ENCODE measurements at regions not wholly inside any gene's neighbourhood (a gene's known extent, or its start where the extent isn't known, plus 50 kb on each side); places are given as distances from the start of the nearest gene placed in this dataset.
A peak's percentile ranks its signal among the peaks of the same experiment; 100 is the strongest.
"Not testable (repeated sequence)": the region's sequence is repeated elsewhere in the genome, so short reads cannot be mapped to it uniquely, and the experiment has no call there.

DNA sequence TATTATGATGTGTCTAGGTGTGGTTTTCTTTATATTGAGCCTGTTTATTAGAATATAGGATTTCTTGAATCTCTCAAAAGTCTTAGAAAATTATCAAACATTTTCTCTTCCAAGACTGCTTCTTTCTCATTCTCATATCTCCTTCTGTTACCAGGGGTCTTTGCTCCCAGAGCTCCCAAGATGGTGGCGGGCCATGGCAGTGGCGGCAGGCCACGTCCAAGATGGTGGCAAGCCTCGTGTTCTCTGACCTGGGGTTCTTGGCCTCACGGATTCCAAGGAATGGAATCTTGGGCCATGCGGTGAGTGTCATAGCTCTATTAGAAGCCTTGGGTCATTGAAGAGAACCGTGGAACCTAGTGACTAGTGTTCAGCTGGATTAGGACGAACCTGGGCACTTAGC is 248.9 kb downstream of the SMARCA2 start:
- Mint-ChIP-seq H3K36me3 (no peaks in the 10 kb centered on the region), H3K27ac (no peak overlapping the region), H3K27me3 (ENCODE audit: low read depth in 3 of 3) (peaks cover 2 to 7% (median 3%) of the 10 kb centered on the region in 3 donors), H3K9me3 (peaks cover 0 to 2% (median 0%) of the 10 kb centered on the region in 6 donors), H3K4me1 (peaks cover 2% of the 10 kb centered on the region in 2 donors), H3K4me3 (no peak overlapping the region)
- DNase-seq, result no peak

DNA sequence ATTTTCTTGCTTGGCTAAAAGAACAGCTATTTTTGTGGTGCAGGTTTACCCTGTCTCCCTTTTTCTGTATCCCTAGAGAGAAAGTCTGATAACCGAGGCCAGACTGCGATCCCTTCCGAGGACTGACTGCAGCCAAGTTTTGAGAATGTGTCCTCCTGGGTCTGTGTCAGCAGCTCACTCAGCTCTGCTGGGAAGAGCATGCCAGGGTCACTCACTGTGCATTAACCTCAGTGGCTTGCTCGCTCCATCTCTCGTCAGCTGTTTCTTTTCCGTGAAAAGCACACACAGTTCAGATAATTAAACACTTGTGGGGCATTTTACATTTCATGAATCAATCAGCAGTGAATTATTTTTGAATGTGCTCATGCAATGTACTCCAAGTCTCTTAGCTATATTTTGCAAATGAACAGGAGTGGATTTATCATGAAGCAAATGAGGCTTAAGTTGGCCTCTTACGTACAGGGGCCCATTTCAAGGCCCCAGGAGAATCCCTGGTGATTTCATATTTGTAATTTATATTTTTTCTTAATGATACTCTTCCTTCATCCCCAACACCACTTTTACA is 252.1 kb downstream of the SMARCA2 start:
- H3K36me3 Mint-ChIP-seq, result no peaks in the 10 kb centered on the region

DNA sequence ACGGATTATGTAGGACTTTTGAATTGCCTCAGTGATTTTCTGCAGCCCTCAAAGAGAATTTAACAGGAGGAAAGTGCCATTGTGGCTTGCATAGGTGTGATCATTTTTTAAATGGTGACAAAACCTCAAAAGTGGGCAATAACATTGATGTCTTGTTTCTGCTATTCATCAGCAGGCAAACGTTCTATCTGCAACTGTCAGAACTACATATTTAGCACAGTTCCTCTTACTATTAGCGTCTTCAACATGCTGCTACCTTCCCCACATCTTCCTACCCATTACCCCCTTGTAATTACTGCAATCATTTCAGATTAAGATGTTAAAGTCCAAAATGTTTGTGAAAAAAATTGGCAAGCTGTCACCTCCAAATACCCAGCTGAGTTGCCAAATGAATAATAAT is 254.6 kb downstream of the SMARCA2 start:
- no peaks in the 10 kb centered on the region for H3K36me3 Mint-ChIP-seq
- no peak overlapping the region for H3K27ac Mint-ChIP-seq
- no peak overlapping the region for H3K4me3 Mint-ChIP-seq

More for the DNA sequence above, 252.1 kb downstream of the SMARCA2 start:
- Mint-ChIP-seq H3K9me3 (peaks cover 0 to 2% (median 0%) of the 10 kb centered on the region in 6 donors), H3K27ac (no peak overlapping the region), H3K4me1 (peaks cover 17 to 23% of the 10 kb centered on the region in 2 donors), H3K27me3 (ENCODE audit: low read depth in 3 of 3) (peaks cover 0 to 11% (median 3%) of the 10 kb centered on the region in 3 donors), H3K4me3 (no peak overlapping the region)
- DNase-seq, result no peak

DNA sequence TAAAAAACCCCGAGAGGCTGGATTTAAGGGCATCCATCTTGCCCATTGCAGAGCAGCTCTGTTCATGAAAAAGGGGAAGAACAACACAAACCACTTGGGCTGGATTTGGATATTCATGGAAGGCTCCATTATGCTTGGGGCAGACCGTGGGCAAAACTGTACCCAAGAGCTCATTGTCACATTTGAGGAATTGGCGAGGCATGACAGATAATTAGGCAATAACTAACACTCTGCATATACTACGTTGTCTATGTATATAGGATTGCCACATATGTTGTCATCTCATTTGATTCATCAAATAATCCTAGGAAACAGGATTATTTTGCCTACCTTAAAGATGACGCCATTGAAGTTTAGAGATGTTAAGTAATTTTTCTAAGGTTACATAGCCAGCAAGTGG is 255.4 kb downstream of the SMARCA2 start:
- peaks cover 0 to 2% (median 0%) of the 10 kb centered on the region in 6 donors for H3K9me3 Mint-ChIP-seq
- DNase-seq, result no peak
- peak overlapping the region in 1 of 5 donors; percentile 1 for H3K4me3 Mint-ChIP-seq
- peaks cover 1 to 14% (median 4%) of the 10 kb centered on the region in 3 donors for H3K27me3 Mint-ChIP-seq (ENCODE audit: low read depth in 3 of 3)
- no peak overlapping the region for H3K27ac Mint-ChIP-seq
- peaks cover 17 to 23% of the 10 kb centered on the region in 2 donors for H3K4me1 Mint-ChIP-seq
- no peaks in the 10 kb centered on the region for H3K36me3 Mint-ChIP-seq

More for the DNA sequence above, 254.6 kb downstream of the SMARCA2 start:
- H3K27me3 Mint-ChIP-seq (ENCODE audit: low read depth in 3 of 3), result peaks cover 1 to 14% (median 4%) of the 10 kb centered on the region in 3 donors
- H3K4me1 Mint-ChIP-seq, result peaks cover 17 to 23% of the 10 kb centered on the region in 2 donors
- no peak for DNase-seq
- H3K9me3 Mint-ChIP-seq, result peaks cover 0 to 2% (median 0%) of the 10 kb centered on the region in 6 donors

DNA sequence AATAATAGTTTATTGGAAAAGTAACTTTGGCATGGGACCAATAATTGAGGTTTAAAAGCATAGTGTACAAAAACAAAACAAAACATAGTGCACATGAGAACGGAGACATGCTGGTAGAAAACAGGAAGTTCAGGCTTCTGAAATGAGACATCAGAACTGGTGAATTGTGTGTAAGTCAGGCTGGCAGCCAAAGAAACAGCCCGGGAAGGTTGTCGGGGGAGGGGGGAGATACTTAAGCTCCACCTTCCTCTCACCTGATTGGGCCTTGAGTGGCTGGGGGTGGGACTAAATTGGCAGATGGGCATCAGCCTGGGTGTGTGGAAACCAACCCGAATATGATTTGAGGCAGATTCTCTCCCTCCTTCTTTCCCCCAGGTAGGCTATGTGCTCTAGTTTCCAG is 256.3 kb downstream of the SMARCA2 start:
- no peak for DNase-seq
- H3K27me3 Mint-ChIP-seq (ENCODE audit: low read depth in 3 of 3), result peaks cover 1 to 15% (median 4%) of the 10 kb centered on the region in 3 donors
- no peak overlapping the region for H3K4me3 Mint-ChIP-seq
- H3K9me3 Mint-ChIP-seq, result peaks cover 0 to 4% (median 0%) of the 10 kb centered on the region in 6 donors
- H3K27ac Mint-ChIP-seq, result peak overlapping the region in 1 of 6 donors; percentile 56
- peaks cover 17 to 23% of the 10 kb centered on the region in 2 donors for H3K4me1 Mint-ChIP-seq
- H3K36me3 Mint-ChIP-seq, result no peaks in the 10 kb centered on the region

DNA sequence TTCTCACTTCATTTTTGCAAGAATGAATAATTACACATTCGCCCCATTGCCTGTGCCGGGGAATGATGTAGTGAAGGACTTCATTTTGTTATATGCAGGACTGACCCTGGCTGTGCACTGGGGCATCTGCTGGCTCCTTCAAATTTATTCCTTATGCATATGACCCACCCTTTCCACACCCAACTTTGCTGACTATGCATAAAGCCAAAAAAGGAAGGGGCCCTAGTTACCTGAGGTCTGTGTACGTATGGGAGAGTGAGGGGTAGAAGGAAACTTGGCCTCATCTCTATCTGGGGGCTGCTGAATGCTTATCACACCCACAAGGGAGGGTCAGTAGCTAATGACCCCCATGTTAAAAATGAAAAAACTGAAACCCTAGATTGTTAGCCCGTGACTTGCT is 259.6 kb downstream of the SMARCA2 start:
- peaks cover 0 to 1% (median 0%) of the 10 kb centered on the region in 6 donors for H3K9me3 Mint-ChIP-seq

DNA sequence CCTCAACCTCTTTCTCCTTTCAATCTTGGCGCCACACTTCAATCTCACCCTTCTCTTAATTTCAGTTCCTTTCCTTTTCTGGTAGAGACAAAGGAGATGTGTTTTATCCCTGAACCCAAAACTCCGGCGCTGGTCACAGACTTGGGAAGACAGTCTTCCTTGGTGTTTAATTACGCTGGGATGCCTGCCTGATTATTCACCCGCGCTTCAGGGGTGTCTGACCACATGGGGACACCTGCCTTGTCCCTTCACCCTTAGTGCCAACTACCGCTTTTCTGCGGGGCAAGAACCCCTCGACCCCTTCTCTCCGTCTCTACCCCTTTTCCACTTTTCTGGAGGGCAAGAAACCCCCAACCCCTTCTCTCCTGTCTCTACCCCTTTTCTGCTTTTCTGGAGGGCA is 261.1 kb downstream of the SMARCA2 start:
- H3K9me3 Mint-ChIP-seq, result peaks cover 0 to 1% (median 0%) of the 10 kb centered on the region in 6 donors
- H3K27ac Mint-ChIP-seq, result no peak overlapping the region
- H3K4me3 Mint-ChIP-seq, result no peak overlapping the region
- peaks cover 0 to 1% of the 10 kb centered on the region in 2 donors for H3K4me1 Mint-ChIP-seq
- H3K36me3 Mint-ChIP-seq, result no peaks in the 10 kb centered on the region
- peaks cover 1 to 15% (median 2%) of the 10 kb centered on the region in 3 donors for H3K27me3 Mint-ChIP-seq (ENCODE audit: low read depth in 3 of 3)
- no peak for DNase-seq

More for the DNA sequence above, 259.6 kb downstream of the SMARCA2 start:
- Mint-ChIP-seq H3K4me1 (peaks cover 8 to 14% of the 10 kb centered on the region in 2 donors), H3K4me3 (no peak overlapping the region), H3K36me3 (no peaks in the 10 kb centered on the region), H3K27me3 (ENCODE audit: low read depth in 3 of 3) (peaks cover 1 to 15% (median 2%) of the 10 kb centered on the region in 3 donors), H3K27ac (no peak overlapping the region)
- no peak for DNase-seq

DNA sequence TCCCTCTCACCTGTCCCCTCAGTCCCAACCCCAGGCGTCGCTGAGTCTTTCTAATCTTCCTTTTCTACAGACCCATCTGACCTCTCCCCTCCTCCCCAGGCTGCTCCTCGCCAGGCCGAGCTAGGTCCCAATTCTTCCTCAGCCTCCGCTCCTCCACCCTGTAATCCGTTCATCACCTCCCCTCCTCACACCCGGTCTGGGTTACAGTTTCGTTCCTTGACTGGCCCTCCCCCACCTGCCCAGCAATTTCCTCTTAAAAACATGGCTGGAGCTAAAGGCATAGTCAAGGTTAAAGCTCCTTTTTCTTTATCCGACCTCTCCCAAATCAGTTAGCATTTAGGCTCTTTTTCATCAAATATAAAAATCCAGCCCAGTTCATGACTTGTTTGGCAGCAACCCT is 262.0 kb downstream of the SMARCA2 start:
- not testable (repeated sequence) for H3K4me1 Mint-ChIP-seq, H3K9me3 Mint-ChIP-seq, DNase-seq, H3K36me3 Mint-ChIP-seq, H3K4me3 Mint-ChIP-seq, H3K27ac Mint-ChIP-seq
- peaks cover 1 to 11% (median 2%) of the 10 kb centered on the region in 3 donors for H3K27me3 Mint-ChIP-seq (ENCODE audit: low read depth in 3 of 3)

DNA sequence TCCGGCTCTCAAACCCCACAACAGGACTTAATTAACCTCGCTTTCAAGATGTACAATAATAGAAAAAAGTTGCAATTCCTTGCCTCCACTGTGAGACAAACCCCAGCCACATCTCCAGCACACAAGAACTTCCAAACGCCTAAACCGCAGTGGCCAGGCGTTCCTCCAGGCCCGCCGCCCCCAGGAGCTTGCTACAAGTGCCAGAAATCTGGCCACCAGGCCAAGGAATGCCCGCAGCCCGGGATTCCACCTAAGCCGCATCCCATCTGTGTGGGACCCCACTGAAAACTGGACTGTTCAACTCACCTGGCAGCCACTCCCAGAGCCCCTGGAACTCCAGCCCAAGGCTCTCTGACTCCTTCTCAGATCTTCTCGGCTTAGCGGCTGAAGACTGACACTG is 262.5 kb downstream of the SMARCA2 start:
- H3K36me3 Mint-ChIP-seq, H3K4me1 Mint-ChIP-seq, H3K9me3 Mint-ChIP-seq, H3K4me3 Mint-ChIP-seq, H3K27ac Mint-ChIP-seq, DNase-seq: not testable (repeated sequence)
- H3K27me3 Mint-ChIP-seq (ENCODE audit: low read depth in 3 of 3), result peaks cover 1 to 11% (median 2%) of the 10 kb centered on the region in 3 donors

DNA sequence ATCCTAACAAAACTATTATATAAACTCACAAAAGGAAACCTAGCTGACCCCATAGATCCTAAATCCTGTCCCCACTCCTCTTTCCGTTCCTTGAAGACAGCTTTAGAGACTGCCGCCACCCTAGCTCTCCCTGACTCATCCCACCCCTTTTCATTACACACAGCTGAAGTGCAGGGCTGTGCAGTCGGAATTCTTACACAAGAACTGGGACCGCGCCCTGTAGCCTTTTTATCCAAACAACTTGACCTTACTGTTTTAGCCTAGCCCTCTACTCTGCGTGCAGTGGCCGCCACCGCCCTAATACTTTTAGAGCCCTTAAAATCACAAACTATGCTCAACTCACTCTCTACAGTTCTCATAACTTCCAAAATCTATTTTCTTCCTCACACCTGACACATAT is 264.0 kb downstream of the SMARCA2 start:
- not testable (repeated sequence) for H3K36me3 Mint-ChIP-seq; H3K9me3 Mint-ChIP-seq; H3K27ac Mint-ChIP-seq; H3K27me3 Mint-ChIP-seq (ENCODE audit: low read depth in 3 of 3); DNase-seq; H3K4me1 Mint-ChIP-seq; H3K4me3 Mint-ChIP-seq

DNA sequence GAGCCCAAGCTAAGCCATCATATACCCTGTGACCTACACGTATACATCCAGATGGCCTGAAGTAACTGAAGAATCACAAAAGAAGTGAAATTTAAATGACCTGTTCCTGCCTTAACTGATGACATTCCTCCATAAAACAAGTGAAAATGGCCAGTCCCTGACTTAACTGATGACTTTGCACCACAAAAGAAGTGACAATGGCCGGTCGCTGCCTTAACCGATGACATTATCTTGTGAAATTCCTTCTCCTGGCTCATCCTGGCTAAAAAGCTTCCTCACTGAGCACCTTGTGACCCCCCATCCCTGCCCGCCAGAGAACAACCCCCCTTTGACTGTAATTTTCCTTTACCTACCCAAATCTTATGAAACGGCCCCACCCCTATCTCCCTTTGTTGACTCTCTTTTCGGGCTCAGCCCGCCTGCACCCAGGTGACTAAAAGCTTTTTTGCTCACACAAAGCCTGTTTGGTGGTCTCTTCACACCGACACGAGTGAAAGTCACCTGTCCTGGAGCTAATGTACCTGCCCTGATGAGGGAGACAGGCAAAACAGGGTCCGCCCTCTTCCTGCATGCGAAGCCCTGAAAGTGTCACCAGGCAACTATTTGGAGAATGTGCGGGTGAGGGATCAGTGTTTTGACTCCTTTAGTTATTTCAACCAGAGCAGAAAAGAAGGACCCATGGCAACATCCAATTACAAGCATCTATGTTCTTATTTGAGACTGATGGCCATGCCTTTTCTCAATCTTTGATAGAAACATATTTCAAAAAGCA is 266.1 kb downstream of the SMARCA2 start:
- Mint-ChIP-seq H3K27me3 (ENCODE audit: low read depth in 3 of 3) (peaks cover 0 to 5% (median 0%) of the 10 kb centered on the region in 3 donors), H3K4me3 (no peak overlapping the region), H3K27ac (no peak overlapping the region), H3K36me3 (no peaks in the 10 kb centered on the region), H3K9me3 (no peaks in the 10 kb centered on the region), H3K4me1 (no peaks in the 10 kb centered on the region)
- no peak for DNase-seq

DNA sequence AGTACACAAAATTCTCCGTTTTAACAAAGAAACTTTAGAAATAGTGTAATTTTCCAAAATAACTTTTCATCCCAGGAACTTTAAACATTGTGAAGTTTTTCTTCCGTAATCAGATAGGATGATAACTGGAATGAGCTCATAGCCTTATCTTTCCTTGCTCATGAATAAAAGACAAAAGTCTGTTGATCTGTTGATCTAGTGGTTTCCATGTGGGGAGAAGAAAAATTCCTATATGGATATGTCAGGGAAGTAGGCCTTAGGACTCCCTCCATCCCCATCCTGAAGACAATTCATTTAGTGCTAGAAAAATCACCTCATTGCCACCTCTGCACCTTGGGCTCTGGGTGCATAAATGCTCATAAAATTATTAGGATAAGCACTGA is 266.6 kb downstream of the SMARCA2 start:
- H3K27ac Mint-ChIP-seq, result no peak overlapping the region
- no peaks in the 10 kb centered on the region for H3K36me3 Mint-ChIP-seq
- no peaks in the 10 kb centered on the region for H3K9me3 Mint-ChIP-seq
- peaks cover 0 to 4% (median 0%) of the 10 kb centered on the region in 3 donors for H3K27me3 Mint-ChIP-seq (ENCODE audit: low read depth in 3 of 3)
- DNase-seq, result no peak
- H3K4me1 Mint-ChIP-seq, result no peaks in the 10 kb centered on the region
- H3K4me3 Mint-ChIP-seq, result no peak overlapping the region

DNA sequence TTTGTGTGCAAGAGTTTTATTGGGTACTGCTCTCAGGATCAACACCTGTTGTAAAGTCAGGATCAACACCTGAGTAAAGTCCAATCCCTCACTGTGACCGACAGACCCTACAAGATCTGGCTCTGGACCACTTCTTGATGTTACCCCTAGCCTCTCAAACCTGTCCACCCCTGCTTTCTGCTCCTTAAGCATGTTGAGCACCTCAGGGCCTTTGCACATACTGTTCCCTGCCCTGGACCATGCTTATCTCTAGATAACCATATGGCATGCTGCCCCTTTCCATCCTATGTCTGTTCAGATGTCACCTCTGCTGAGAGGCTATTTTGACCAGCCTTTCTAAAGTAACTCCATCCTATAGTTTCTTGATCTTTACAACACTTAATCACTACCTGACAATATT is 269.6 kb downstream of the SMARCA2 start:
- H3K4me3 Mint-ChIP-seq, result no peak overlapping the region
- no peak overlapping the region for H3K27ac Mint-ChIP-seq
- peaks cover 0 to 2% (median 0%) of the 10 kb centered on the region in 3 donors for H3K27me3 Mint-ChIP-seq (ENCODE audit: low read depth in 3 of 3)
- no peaks in the 10 kb centered on the region for H3K4me1 Mint-ChIP-seq
- H3K36me3 Mint-ChIP-seq, result no peaks in the 10 kb centered on the region
- no peaks in the 10 kb centered on the region for H3K9me3 Mint-ChIP-seq
- no peak for DNase-seq

Measured in immature natural killer cell (primary cell).